Trophoblast cell (in vitro differentiated cells and primary cell): ENCODE measurements at regions not wholly inside any gene's neighbourhood (a gene's known extent, or its start where the extent isn't known, plus 50 kb on each side); places are given as distances from the start of the nearest gene placed in this dataset.
A peak's percentile ranks its signal among the peaks of the same experiment; 100 is the strongest.

Experiments used
- DNase-seq, 2 donors: peaks; one replicate each; pipeline ENCODE4 v3.0.0-alpha.2; 2016
- H2AFZ ChIP-seq: 2 replicates; pipeline ENCODE4 v1.6.1; 2013; ENCODE audit warnings: low read length, moderate library complexity, mild to moderate bottlenecking; ENCODE audit not compliant: insufficient read depth, poor library complexity
- H2AK5ac ChIP-seq: 2 replicates; pipeline ENCODE4 v1.6.1; 2013; ENCODE audit warnings: mild to moderate bottlenecking, low read length
- H2BK120ac ChIP-seq: 2 replicates; pipeline ENCODE4 v1.6.1; 2013; ENCODE audit warnings: low read length, mild to moderate bottlenecking, moderate library complexity; ENCODE audit not compliant: insufficient read depth, poor library complexity
- H2BK12ac ChIP-seq: 2 replicates; pipeline ENCODE4 v1.6.1; 2013; ENCODE audit warnings: mild to moderate bottlenecking, low read length, moderate library complexity
- H2BK5ac ChIP-seq: 2 replicates; pipeline ENCODE4 v1.6.1; 2013; ENCODE audit warnings: low read length, low read depth, moderate library complexity, mild to moderate bottlenecking; ENCODE audit not compliant: poor library complexity
- H3K14ac ChIP-seq: 2 replicates; pipeline ENCODE4 v1.6.1; 2013; ENCODE audit warnings: mild to moderate bottlenecking, low read length
- H3K18ac ChIP-seq: 2 replicates; pipeline ENCODE4 v1.6.1; 2013; ENCODE audit warnings: mild to moderate bottlenecking, low read length
- H3K23ac ChIP-seq: 2 replicates; pipeline ENCODE4 v1.6.1; 2013; ENCODE audit warnings: low read length
- H3K27ac ChIP-seq: 2 replicates; pipeline ENCODE4 v1.5.1; 2013; ENCODE audit warnings: low read depth, mild to moderate bottlenecking, inconsistent platforms, low read length, moderate library complexity
- H3K27me3 ChIP-seq: 2 replicates; pipeline ENCODE4 v1.6.1; 2013; ENCODE audit warnings: inconsistent platforms, mild to moderate bottlenecking, low read length, moderate library complexity; ENCODE audit not compliant: insufficient read depth
- H3K36me3 ChIP-seq, 2 experiments: 1 replicate in 1 of 2; 2 replicates in 1 of 2; pipeline ENCODE4 v1.6.1; 2013; ENCODE audit warnings: low read length in 2 of 2, mild to moderate bottlenecking in 2 of 2, moderate library complexity in 1 of 2; ENCODE audit not compliant: insufficient read depth in 2 of 2, control insufficient read depth in 1 of 2
- H3K4ac ChIP-seq: 2 replicates; pipeline ENCODE4 v1.6.1; 2013; ENCODE audit warnings: low read depth, mild to moderate bottlenecking, low read length, moderate library complexity
- H3K4me1 ChIP-seq, 2 experiments: 1 replicate in 1 of 2; 2 replicates in 1 of 2; pipeline ENCODE4 v1.6.1; 2013; ENCODE audit warnings: low read length in 2 of 2, mild to moderate bottlenecking in 2 of 2, moderate library complexity in 1 of 2; ENCODE audit not compliant: insufficient read depth in 2 of 2, control insufficient read depth in 1 of 2
- H3K4me2 ChIP-seq: 2 replicates; pipeline ENCODE4 v1.6.1; 2013; ENCODE audit warnings: inconsistent platforms, mild to moderate bottlenecking, low read length, moderate library complexity
- H3K4me3 ChIP-seq: 2 replicates; pipeline ENCODE4 v1.5.1; 2013; ENCODE audit warnings: mild to moderate bottlenecking, low read depth, low read length, inconsistent platforms
- H3K79me1 ChIP-seq: one replicate; pipeline ENCODE4 v1.6.1; 2013; ENCODE audit warnings: low read length
- H3K79me2 ChIP-seq: 2 replicates; pipeline ENCODE4 v1.6.1; 2013; ENCODE audit warnings: low read length, mild to moderate bottlenecking; ENCODE audit not compliant: control insufficient read depth, insufficient read depth, poor library complexity
- H3K9ac ChIP-seq: 2 replicates; pipeline ENCODE4 v1.6.1; 2013; ENCODE audit warnings: mild to moderate bottlenecking, low read length
- H3K9me3 ChIP-seq: 2 replicates; pipeline ENCODE4 v1.6.1; 2013; ENCODE audit warnings: low read depth, mild to moderate bottlenecking, control low read depth, inconsistent platforms, low read length; ENCODE audit not compliant: insufficient read depth
- H4K12ac ChIP-seq: 2 replicates; pipeline ENCODE4 v1.6.1; 2013; ENCODE audit warnings: low read depth, mild to moderate bottlenecking, low read length, moderate library complexity
- H4K8ac ChIP-seq: 2 replicates; pipeline ENCODE4 v1.6.1; 2013; ENCODE audit warnings: low read depth, mild to moderate bottlenecking, low read length, moderate library complexity
- H4K91ac ChIP-seq: one replicate; pipeline ENCODE4 v1.6.1; 2013; ENCODE audit warnings: low read depth, mild to moderate bottlenecking, low read length, moderate library complexity
- WGBS: extraction: QIAGEN DNeasy Blood & Tissue Kit; methylation state at CpG from one replicate; pipeline ENCODE4 v1.1.7; 2013; ENCODE audit warnings: missing lambda C conversion rate; ENCODE audit not compliant: insufficient read length, insufficient coverage; ENCODE audit errors: extremely low coverage; 5-methylcytosine and 5-hydroxymethylcytosine counted together

DNA sequence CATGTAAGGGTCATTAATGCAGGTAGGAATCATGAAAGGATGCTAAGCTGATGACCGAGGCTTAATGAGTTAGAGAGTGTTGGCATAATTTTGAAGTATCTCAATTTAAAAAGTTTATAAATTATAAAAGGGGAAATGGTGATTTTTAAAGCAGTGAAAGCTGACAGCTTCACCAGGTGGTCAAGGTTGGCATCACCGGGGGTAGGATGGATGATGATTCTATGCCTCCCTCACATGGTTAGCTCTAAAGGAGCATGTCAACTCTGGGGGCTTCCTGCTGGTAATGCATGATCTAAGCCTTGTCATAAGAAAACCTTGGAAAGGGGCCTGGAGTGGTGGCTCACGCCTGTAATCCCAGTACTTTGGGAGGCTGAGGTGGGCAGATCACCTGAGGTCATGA, 89.2 kb upstream of the MARCKS start:
- Histone ChIP-seq H3K36me3 (no peaks in the 10 kb centered on the region), H2BK12ac (no peak overlapping the region), H2AFZ (no peak overlapping the region), H3K9ac (no peak overlapping the region), H2BK120ac (no peak overlapping the region), H3K79me1 (no peaks in the 10 kb centered on the region), H2BK5ac (no peak overlapping the region), H4K12ac (no peak overlapping the region), H3K4me2 (no peak overlapping the region), H3K79me2 (no peaks in the 10 kb centered on the region), H3K14ac (no peak overlapping the region), H3K23ac (no peak overlapping the region), H3K4me3 (no peak overlapping the region), H3K27me3 (no peaks in the 10 kb centered on the region), H3K4me1 (peaks cover 3 to 5% of the 10 kb centered on the region in 2 experiments), H3K27ac (no peak overlapping the region), H3K9me3 (no peaks in the 10 kb centered on the region), H2AK5ac (no peak overlapping the region), H3K18ac (no peak overlapping the region), H4K8ac (no peak overlapping the region), H4K91ac (no peak overlapping the region), H3K4ac (no peak overlapping the region)
- DNase-seq, result no peak
- WGBS, result no CpG with 5 or more reads among the region's 3 CpGs

DNA sequence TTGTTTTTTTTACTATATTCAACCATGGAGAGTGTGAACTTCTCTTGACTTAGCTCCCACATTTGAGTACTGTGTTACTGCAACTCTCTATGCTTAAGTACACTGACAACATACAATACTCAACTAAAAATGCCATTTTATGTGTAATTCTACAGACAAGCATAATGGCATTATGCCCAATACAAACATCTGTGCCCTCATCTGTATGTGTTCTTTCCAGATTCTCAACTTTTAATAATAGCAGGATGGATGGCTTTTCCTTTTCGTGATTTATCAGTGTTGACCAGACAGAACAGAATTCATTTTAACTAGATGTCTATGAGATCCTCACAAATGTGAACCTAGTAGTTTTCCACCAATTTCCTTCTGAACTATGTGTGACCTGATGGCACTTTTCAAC, 84.2 kb upstream of the MARCKS start:
- H2BK12ac ChIP-seq, result no peak overlapping the region
- H2AFZ ChIP-seq, result no peak overlapping the region
- H4K8ac ChIP-seq, result no peak overlapping the region
- H2BK5ac ChIP-seq, result no peak overlapping the region
- H3K4ac ChIP-seq, result no peak overlapping the region
- H3K36me3 ChIP-seq, result no peaks in the 10 kb centered on the region
- H3K9me3 ChIP-seq, result no peaks in the 10 kb centered on the region
- H2AK5ac ChIP-seq, result no peak overlapping the region
- H2BK120ac ChIP-seq, result no peak overlapping the region
- no peak for DNase-seq
- no peak overlapping the region for H3K4me3 ChIP-seq
- no peaks in the 10 kb centered on the region for H3K79me2 ChIP-seq
- no peak overlapping the region for H3K9ac ChIP-seq
- no peak overlapping the region for H4K91ac ChIP-seq
- H3K4me1 ChIP-seq, result no peaks in the 10 kb centered on the region
- H3K79me1 ChIP-seq, result no peaks in the 10 kb centered on the region
- H3K18ac ChIP-seq, result no peak overlapping the region
- no peaks in the 10 kb centered on the region for H3K27me3 ChIP-seq
- no peak overlapping the region for H4K12ac ChIP-seq
- no peak overlapping the region for H3K14ac ChIP-seq
- no CpG with 5 or more reads among the region's 1 CpG for WGBS
- H3K23ac ChIP-seq, result no peak overlapping the region
- no peak overlapping the region for H3K27ac ChIP-seq
- no peak overlapping the region for H3K4me2 ChIP-seq

DNA sequence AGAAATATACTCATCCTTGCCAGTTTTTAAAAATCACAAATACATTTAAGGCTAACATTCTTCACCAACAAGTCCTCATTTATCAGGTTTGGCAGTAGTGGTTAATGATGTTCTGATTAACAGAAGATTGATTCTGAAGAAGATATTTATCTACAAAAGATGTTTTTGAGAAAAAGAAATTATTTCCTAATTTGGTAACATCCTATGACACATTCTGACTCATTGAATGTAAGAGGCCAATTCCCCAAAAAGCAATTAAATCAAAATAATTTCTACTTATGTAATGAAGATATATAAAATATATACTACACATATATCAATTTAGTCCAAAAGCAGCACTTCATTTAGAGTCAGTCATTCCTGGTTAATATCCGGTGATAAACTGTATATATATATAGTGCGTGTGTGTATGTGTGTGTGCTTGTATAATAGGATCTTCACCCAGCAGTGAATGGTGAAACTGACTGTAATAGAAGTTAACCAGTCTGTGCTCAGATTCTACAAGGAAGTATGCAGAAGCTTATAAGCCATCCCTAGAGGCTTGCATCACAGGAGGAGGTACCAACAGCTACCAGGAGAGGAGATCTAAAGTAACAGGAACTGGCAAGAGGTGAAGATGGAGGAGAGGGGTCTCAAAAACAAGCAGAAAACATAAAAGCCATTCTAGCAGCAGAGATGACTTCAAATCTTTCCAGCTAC, 82.9 kb upstream of the MARCKS start:
- Histone ChIP-seq H3K9ac (no peak overlapping the region), H3K36me3 (no peaks in the 10 kb centered on the region), H2BK12ac (no peak overlapping the region), H3K27me3 (no peaks in the 10 kb centered on the region), H3K27ac (no peak overlapping the region), H2AK5ac (no peak overlapping the region), H3K4me2 (peak overlapping the region; percentile 30), H3K14ac (no peak overlapping the region), H2BK120ac (no peak overlapping the region), H3K79me2 (no peaks in the 10 kb centered on the region), H4K91ac (no peak overlapping the region), H3K23ac (no peak overlapping the region), H3K4me3 (no peak overlapping the region), H3K79me1 (no peaks in the 10 kb centered on the region), H4K12ac (no peak overlapping the region), H3K9me3 (no peaks in the 10 kb centered on the region), H3K18ac (no peak overlapping the region), H3K4ac (no peak overlapping the region), H2BK5ac (no peak overlapping the region), H2AFZ (no peak overlapping the region), H4K8ac (no peak overlapping the region), H3K4me1 (no peaks in the 10 kb centered on the region)
- no CpG with 5 or more reads among the region's 2 CpGs for WGBS
- no peak for DNase-seq

DNA sequence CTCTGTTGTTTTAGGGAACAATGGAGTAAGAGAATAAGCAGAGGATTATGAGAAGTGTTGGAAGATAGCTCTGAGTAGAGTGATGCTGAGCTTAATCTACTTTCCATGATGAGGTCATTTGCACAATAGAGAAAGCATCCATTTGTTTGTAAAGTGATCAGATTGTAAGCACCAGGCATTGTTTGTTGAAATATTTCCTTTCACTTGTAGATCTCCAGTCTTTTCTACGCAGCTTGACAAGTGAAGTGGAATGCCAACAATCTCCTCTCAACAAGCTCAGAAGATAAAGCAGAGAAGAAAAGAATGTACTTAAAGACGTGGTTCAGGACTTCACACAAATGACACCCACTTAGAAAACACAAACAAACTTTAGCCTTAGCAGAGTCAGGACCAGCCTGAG, 80.1 kb upstream of the MARCKS start:
- H3K79me2 ChIP-seq, result no peaks in the 10 kb centered on the region
- peak in 1 of 2 donors; percentile 76 for DNase-seq

More for the DNA sequence above, 80.1 kb upstream of the MARCKS start:
- no peaks in the 10 kb centered on the region for H3K79me1 ChIP-seq
- H2AFZ ChIP-seq, result no peak overlapping the region
- no peaks in the 10 kb centered on the region for H3K4me1 ChIP-seq
- H3K14ac ChIP-seq, result no peak overlapping the region
- no peak overlapping the region for H3K23ac ChIP-seq
- H2BK120ac ChIP-seq, result no peak overlapping the region
- no peak overlapping the region for H2BK5ac ChIP-seq
- no peak overlapping the region for H3K4me2 ChIP-seq
- no peak overlapping the region for H3K9ac ChIP-seq
- WGBS, result no CpG with 5 or more reads among the region's 2 CpGs
- H3K4ac ChIP-seq, result no peak overlapping the region
- H4K8ac ChIP-seq, result no peak overlapping the region
- H3K9me3 ChIP-seq, result no peaks in the 10 kb centered on the region
- no peak overlapping the region for H4K91ac ChIP-seq
- H4K12ac ChIP-seq, result no peak overlapping the region
- no peak overlapping the region for H3K4me3 ChIP-seq
- no peaks in the 10 kb centered on the region for H3K36me3 ChIP-seq
- H3K27ac ChIP-seq, result no peak overlapping the region
- no peak overlapping the region for H2AK5ac ChIP-seq
- no peak overlapping the region for H2BK12ac ChIP-seq
- H3K18ac ChIP-seq, result no peak overlapping the region
- no peaks in the 10 kb centered on the region for H3K27me3 ChIP-seq
